ENCODE measurements at regions not wholly inside any gene's neighbourhood (a gene's known extent, or its start where the extent isn't known, plus 50 kb on each side); places are given as distances from the start of the nearest gene placed in this dataset.

DNA sequence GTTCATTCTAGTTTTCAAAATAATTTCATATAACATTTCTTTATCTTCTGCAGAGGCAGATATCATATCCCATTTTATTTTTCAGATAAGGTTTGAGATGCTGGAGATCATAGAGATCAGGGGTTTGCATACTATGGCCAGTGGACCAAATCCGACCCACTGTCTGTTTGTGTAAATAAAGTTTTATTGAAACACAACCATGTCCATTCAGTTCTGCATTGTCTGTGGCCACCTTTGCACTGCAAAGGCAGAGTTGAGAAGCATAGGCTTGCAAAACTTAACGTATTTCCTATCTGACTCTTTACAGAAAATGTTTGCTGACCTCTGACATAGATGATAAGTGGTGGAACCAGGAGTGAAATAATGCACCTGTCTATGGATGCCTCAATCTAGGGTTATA is 63.9 kb upstream of the SOD3 start:
- H3K27ac ChIP-seq (ENCODE audit: insufficient read length, low read depth, low read length) = no peak overlapping the region
- H2BK5ac ChIP-seq (ENCODE audit: insufficient read length, low read length) = no peak overlapping the region
- H4K91ac ChIP-seq (ENCODE audit: insufficient read length, low read depth, low read length) = no peak overlapping the region
- H2AFZ ChIP-seq (ENCODE audit: low read length) = no peak overlapping the region
- no peak overlapping the region for H3T11ph ChIP-seq (ENCODE audit: low read length)
- no peak overlapping the region for H3K4me3 Mint-ChIP-seq
- peaks cover 4 to 12% of the 10 kb centered on the region in 2 experiments; a peak in 3 of 4 replicates for H3K4me1 Mint-ChIP-seq
- no peak overlapping the region for H4K8ac ChIP-seq (replicated peaks; ENCODE audit: insufficient read length, low read depth, low read length)
- no peak overlapping the region for H3K56ac ChIP-seq (ENCODE audit: insufficient read length, low read depth, low read length)
- H3K27me3 Mint-ChIP-seq (ENCODE audit: low read depth) = no peaks in the 10 kb centered on the region; the same call in 1 of the 2 replicates
- H3K18ac ChIP-seq (ENCODE audit: insufficient read length, low read depth, low read length) = no peak overlapping the region
- TF ChIP-seq, protein P1, sequence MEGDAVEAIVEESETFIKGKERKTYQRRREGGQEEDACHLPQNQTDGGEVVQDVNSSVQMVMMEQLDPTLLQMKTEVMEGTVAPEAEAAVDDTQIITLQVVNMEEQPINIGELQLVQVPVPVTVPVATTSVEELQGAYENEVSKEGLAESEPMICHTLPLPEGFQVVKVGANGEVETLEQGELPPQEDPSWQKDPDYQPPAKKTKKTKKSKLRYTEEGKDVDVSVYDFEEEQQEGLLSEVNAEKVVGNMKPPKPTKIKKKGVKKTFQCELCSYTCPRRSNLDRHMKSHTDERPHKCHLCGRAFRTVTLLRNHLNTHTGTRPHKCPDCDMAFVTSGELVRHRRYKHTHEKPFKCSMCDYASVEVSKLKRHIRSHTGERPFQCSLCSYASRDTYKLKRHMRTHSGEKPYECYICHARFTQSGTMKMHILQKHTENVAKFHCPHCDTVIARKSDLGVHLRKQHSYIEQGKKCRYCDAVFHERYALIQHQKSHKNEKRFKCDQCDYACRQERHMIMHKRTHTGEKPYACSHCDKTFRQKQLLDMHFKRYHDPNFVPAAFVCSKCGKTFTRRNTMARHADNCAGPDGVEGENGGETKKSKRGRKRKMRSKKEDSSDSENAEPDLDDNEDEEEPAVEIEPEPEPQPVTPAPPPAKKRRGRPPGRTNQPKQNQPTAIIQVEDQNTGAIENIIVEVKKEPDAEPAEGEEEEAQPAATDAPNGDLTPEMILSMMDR (conservative IDR thresholded peaks at IDR 0.05) = no peak
- H2BK20ac ChIP-seq (ENCODE audit: low read depth, low read length, poor library complexity, severe bottlenecking) = no peak overlapping the region
- no peaks in the 10 kb centered on the region for H3K9me3 ChIP-seq (ENCODE audit: control insufficient read depth, low read depth, low read length)
- peaks cover 3% of the 10 kb centered on the region in 2 experiments for H3K9me3 Mint-ChIP-seq
- no peaks in the 10 kb centered on the region for H3K27me3 ChIP-seq (ENCODE audit: insufficient read depth, low read length)
- WGBS (ENCODE audit: extremely low coverage, insufficient read length, low lambda C conversion rate) = no CpG with 5 or more reads among the region's 2 CpGs
- no peaks in the 10 kb centered on the region for H3K79me1 ChIP-seq (ENCODE audit: insufficient read depth, low read depth, low read length, poor library complexity, severe bottlenecking)
- H3K4me2 ChIP-seq (ENCODE audit: insufficient read depth, insufficient read length, low read length) = no peak overlapping the region
- H3K23ac ChIP-seq (ENCODE audit: insufficient read length, low read depth, low read length) = no peak overlapping the region
- H3K4ac ChIP-seq (ENCODE audit: low read depth, low read length) = no peak overlapping the region
- H4K5ac ChIP-seq (ENCODE audit: insufficient read length, low read depth, low read length) = no peak overlapping the region
- no peak overlapping the region for H2BK120ac ChIP-seq (ENCODE audit: low read depth, low read length, poor library complexity, severe bottlenecking)
- H4K20me1 ChIP-seq (ENCODE audit: control insufficient read depth, insufficient read depth, insufficient read length) = no peaks in the 10 kb centered on the region
- no peaks in the 10 kb centered on the region for H3K79me2 ChIP-seq (ENCODE audit: insufficient read depth, low read length)
- H2BK15ac ChIP-seq (ENCODE audit: low read depth, low read length) = no peak overlapping the region
- no peaks in the 10 kb centered on the region for H3K4me1 ChIP-seq (ENCODE audit: insufficient read depth, low read length)
- H2AK5ac ChIP-seq (ENCODE audit: insufficient read length, low read length) = no peak overlapping the region
- no peak overlapping the region for H2BK12ac ChIP-seq (ENCODE audit: insufficient read length, low read depth, low read length)
- no peak overlapping the region for H3K27ac Mint-ChIP-seq
- no peak overlapping the region for H3K9ac ChIP-seq (ENCODE audit: extremely low read depth, insufficient read length, low read length)
- H3K36me3 Mint-ChIP-seq (ENCODE audit: insufficient read depth in 1 of 3, low read depth in 3 of 3) = peaks cover 2 to 4% (median 3%) of the 10 kb centered on the region in 3 experiments; a peak in 4 of 7 replicates
- no peak overlapping the region for H3K14ac ChIP-seq (ENCODE audit: insufficient read depth, low read length)
- no peak for DNase-seq
- H3K23me2 ChIP-seq (ENCODE audit: insufficient read length, low read depth, low read length, poor library complexity, severe bottlenecking) = no peaks in the 10 kb centered on the region

All from H9 (cell line).